ENCODE measurements at regions not wholly inside any gene's neighbourhood (a gene's known extent, or its start where the extent isn't known, plus 50 kb on each side); places are given as distances from the start of the nearest gene placed in this dataset.

GRCh38 chr13:76707360-76707759, 178.8 kb downstream of the KCTD12 start:
- TF ChIP-seq ZNF384 (IDR thresholded peaks at IDR 0.05) (no peak), HDGF (IDR thresholded peaks at IDR 0.05; ENCODE audit: borderline replicate concordance) (no peak), NFRKB (IDR thresholded peaks at IDR 0.05) (no peak), BHLHE40 (IDR thresholded peaks at IDR 0.05; ENCODE audit: borderline replicate concordance) (no peak), SUZ12 (IDR thresholded peaks at IDR 0.05) (no peak), ELF4 (IDR thresholded peaks at IDR 0.05) (no peak), SP1 (IDR thresholded peaks at IDR 0.05) (no peak), FOXM1 (IDR thresholded peaks at IDR 0.05; ENCODE audit: borderline replicate concordance) (no peak), CTBP1 (IDR thresholded peaks at IDR 0.05; ENCODE audit: borderline replicate concordance) (no peak), TARDBP (IDR thresholded peaks at IDR 0.05) (no peak), LEF1 (IDR thresholded peaks at IDR 0.05; ENCODE audit: borderline replicate concordance) (no peak), ARNT (IDR thresholded peaks at IDR 0.05) (no peak), FOXK2 (IDR thresholded peaks at IDR 0.05) (no peak)

All from HEK293T (cell line).